Endodermal cell (in vitro differentiated cells): ENCODE measurements at regions not wholly inside any gene's neighbourhood (a gene's known extent, or its start where the extent isn't known, plus 50 kb on each side); places are given as distances from the start of the nearest gene placed in this dataset.

Source experiments
- DNase-seq: peaks from one replicate; pipeline ENCODE4 v3.0.0-alpha.2; 2017
- H3K27ac ChIP-seq: 2 replicates; pipeline ENCODE4 v1.5.1; 2013; ENCODE audit warnings: mild to moderate bottlenecking, low read depth, low read length, moderate library complexity
- H3K27me3 ChIP-seq: 2 replicates; pipeline ENCODE4 v1.6.1; 2013; ENCODE audit warnings: mild to moderate bottlenecking, low read length, moderate library complexity; ENCODE audit not compliant: insufficient read depth, control insufficient read depth, poor library complexity, severe bottlenecking
- H3K36me3 ChIP-seq: 2 replicates; pipeline ENCODE4 v1.7.0; 2013; ENCODE audit warnings: mild to moderate bottlenecking, low read length, moderate library complexity; ENCODE audit not compliant: control insufficient read depth, insufficient read depth
- H3K4me1 ChIP-seq: one replicate; pipeline ENCODE4 v1.7.0; 2013; ENCODE audit warnings: low read length; ENCODE audit not compliant: control insufficient read depth, insufficient read depth
- H3K4me3 ChIP-seq: 2 replicates; pipeline ENCODE4 v1.5.1; 2013; ENCODE audit warnings: mild to moderate bottlenecking, low read length, moderate library complexity
- H3K9ac ChIP-seq: 2 replicates; pipeline ENCODE4 v1.6.1; 2013; ENCODE audit warnings: mild to moderate bottlenecking, low read length, moderate library complexity; ENCODE audit not compliant: poor library complexity, severe bottlenecking; ENCODE audit errors: extremely low read depth
- H3K9me3 ChIP-seq: 2 replicates; pipeline ENCODE4 v1.6.1; 2013; ENCODE audit warnings: mild to moderate bottlenecking, low read length, moderate library complexity; ENCODE audit not compliant: control insufficient read depth
- H3K27ac Mint-ChIP-seq: 2 replicates; pipeline ENCODE4 v1.8.0; 2020; ENCODE audit warnings: mixed read lengths
- H3K27me3 Mint-ChIP-seq: 2 replicates; pipeline ENCODE4 v1.8.0; 2021; ENCODE audit warnings: mild to moderate bottlenecking, mixed read lengths; ENCODE audit not compliant: insufficient read depth
- H3K36me3 Mint-ChIP-seq: 2 replicates; pipeline ENCODE4 v1.8.0; 2020; ENCODE audit warnings: low read depth, mixed read lengths
- H3K4me1 Mint-ChIP-seq: 2 replicates; pipeline ENCODE4 v1.8.0; 2020; ENCODE audit warnings: mixed read lengths
- H3K4me3 Mint-ChIP-seq: 2 replicates; pipeline ENCODE4 v1.8.0; 2020; ENCODE audit warnings: mild to moderate bottlenecking, moderate library complexity, mixed read lengths
- H3K9me3 Mint-ChIP-seq: 2 replicates; pipeline ENCODE4 v1.8.0; 2020; ENCODE audit warnings: mild to moderate bottlenecking, mixed read lengths
- WGBS, 2 experiments: methylation state at CpG; one replicate each; pipeline versions ENCODE4 v1.1.5 to v1.1.7; 2013; ENCODE audit warnings: missing lambda C conversion rate in 2 of 2, mixed read lengths in 1 of 2; ENCODE audit not compliant: insufficient coverage in 1 of 2, insufficient read length in 1 of 2; 5-methylcytosine and 5-hydroxymethylcytosine counted together
- TF ChIP-seq, protein P1 (sequence below): fragments of 200-600 bp; sonication (generic); conservative IDR thresholded peaks from 2 replicates; pipeline ENCODE4 v1.5.0; 2021; ENCODE audit warnings: antibody characterized with exemption, mild to moderate bottlenecking

DNA sequence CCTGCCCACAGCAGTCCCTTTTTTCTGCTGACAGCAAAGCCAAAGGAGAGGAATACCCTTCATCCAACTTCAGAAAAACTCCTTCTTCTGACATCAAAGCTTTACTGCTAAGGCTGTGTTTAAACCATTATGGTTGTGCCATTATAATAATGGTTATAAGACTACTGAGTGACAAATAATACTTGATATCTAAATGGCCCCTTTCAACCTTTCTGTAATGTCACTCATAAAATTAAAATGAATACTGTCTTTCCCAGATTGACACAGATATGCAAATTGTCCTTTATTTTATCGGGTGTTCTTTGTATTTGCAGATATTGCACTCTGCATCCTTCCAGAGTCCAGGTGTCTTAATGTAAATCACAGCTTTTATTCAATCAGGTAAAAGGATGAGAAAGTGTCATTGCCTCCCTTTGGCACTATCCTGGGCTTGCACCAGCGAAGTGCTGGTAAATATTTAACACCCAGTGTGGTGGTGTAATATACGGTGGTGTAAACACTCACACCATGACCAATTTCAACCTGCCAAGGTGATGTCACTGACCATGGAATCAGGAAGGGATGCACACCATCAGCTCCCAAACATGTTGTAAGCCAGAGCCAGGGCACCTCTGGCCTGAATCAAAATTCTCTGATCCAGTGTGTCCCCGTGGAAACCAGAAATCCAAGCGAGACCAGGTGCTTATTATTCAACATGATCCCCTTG lies 139.4 kb upstream of the TENM3 start:
- H3K4me3 Mint-ChIP-seq, result no peak overlapping the region
- 82 to 92% methylated on average over 4 to 5 of the region's 5 CpGs for WGBS, 2 experiments
- Histone ChIP-seq H3K4me3 (no peak overlapping the region), H3K36me3 (no peaks in the 10 kb centered on the region), H3K27ac (no peak overlapping the region), H3K4me1 (peaks cover 7% of the 10 kb centered on the region), H3K9ac (no peak overlapping the region), H3K9me3 (no peaks in the 10 kb centered on the region), H3K27me3 (peaks cover 29% of the 10 kb centered on the region)
- no peaks in the 10 kb centered on the region for H3K9me3 Mint-ChIP-seq
- H3K4me1 Mint-ChIP-seq, result peaks cover 10% of the 10 kb centered on the region
- no peak for DNase-seq
- TF ChIP-seq, protein P1, sequence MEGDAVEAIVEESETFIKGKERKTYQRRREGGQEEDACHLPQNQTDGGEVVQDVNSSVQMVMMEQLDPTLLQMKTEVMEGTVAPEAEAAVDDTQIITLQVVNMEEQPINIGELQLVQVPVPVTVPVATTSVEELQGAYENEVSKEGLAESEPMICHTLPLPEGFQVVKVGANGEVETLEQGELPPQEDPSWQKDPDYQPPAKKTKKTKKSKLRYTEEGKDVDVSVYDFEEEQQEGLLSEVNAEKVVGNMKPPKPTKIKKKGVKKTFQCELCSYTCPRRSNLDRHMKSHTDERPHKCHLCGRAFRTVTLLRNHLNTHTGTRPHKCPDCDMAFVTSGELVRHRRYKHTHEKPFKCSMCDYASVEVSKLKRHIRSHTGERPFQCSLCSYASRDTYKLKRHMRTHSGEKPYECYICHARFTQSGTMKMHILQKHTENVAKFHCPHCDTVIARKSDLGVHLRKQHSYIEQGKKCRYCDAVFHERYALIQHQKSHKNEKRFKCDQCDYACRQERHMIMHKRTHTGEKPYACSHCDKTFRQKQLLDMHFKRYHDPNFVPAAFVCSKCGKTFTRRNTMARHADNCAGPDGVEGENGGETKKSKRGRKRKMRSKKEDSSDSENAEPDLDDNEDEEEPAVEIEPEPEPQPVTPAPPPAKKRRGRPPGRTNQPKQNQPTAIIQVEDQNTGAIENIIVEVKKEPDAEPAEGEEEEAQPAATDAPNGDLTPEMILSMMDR, result no peak
- no peaks in the 10 kb centered on the region for H3K27me3 Mint-ChIP-seq
- no peaks in the 10 kb centered on the region for H3K36me3 Mint-ChIP-seq
- H3K27ac Mint-ChIP-seq, result no peak overlapping the region

DNA sequence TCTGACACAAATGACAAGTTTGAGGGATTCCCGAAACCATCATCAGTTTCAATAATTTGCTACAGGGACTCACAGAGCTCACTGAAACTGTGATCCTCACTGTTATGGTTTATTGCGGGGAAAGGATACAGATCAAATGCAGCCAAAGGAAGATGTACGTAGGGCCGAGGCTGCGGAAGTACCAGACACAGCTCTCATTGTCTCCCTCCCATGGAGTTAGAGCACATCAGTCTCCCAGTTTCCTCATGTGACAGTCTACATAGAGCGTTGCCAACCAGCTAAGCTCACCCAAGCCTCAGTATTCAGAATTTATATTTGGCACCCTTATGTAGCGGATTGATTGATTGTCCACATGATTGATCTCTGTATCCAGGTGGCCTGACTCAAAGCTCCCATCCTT lies 137.8 kb upstream of the TENM3 start:
- Mint-ChIP-seq H3K27me3 (no peaks in the 10 kb centered on the region), H3K9me3 (no peaks in the 10 kb centered on the region), H3K4me1 (peaks cover 10% of the 10 kb centered on the region), H3K27ac (no peak overlapping the region), H3K4me3 (no peak overlapping the region), H3K36me3 (no peaks in the 10 kb centered on the region)
- H3K4me1 ChIP-seq, result peaks cover 7% of the 10 kb centered on the region
- no peak overlapping the region for H3K4me3 ChIP-seq
- H3K9me3 ChIP-seq, result no peaks in the 10 kb centered on the region
- TF ChIP-seq, protein P1, result no peak
- peaks cover 29% of the 10 kb centered on the region for H3K27me3 ChIP-seq
- H3K36me3 ChIP-seq, result no peaks in the 10 kb centered on the region
- no peak for DNase-seq
- no peak overlapping the region for H3K27ac ChIP-seq
- no peak overlapping the region for H3K9ac ChIP-seq
- WGBS, 2 experiments, result 91 to 96% methylated on average over 6 to 7 of the region's 7 CpGs

DNA sequence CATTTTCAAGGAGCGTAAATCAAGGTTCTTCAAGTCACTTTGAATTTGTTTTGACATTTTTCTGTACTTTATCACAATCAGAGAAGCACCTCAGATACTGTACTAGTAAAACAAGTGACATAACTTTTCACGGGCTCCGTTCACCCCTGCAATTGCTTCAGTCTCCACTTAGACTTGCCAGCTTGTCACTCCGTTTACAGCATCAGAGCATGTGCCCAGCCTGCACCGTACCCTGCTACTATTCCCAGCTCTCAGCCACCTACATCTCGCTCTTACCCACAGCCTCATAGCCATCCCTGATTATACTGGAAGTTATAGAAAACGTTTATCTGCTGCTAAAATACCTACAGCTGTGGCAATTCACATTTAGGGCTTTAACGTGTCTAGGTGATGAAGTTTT lies 135.3 kb upstream of the TENM3 start:
- Histone ChIP-seq H3K4me1 (peaks cover 7% of the 10 kb centered on the region), H3K27ac (no peak overlapping the region), H3K4me3 (no peak overlapping the region), H3K27me3 (peaks cover 29% of the 10 kb centered on the region), H3K9ac (no peak overlapping the region), H3K36me3 (no peaks in the 10 kb centered on the region), H3K9me3 (no peaks in the 10 kb centered on the region)
- TF ChIP-seq, protein P1, result no peak
- 85 to 86% methylated on average over 4 to 8 of the region's 8 CpGs for WGBS, 2 experiments
- no peak overlapping the region for H3K27ac Mint-ChIP-seq
- H3K9me3 Mint-ChIP-seq, result no peaks in the 10 kb centered on the region
- no peaks in the 10 kb centered on the region for H3K27me3 Mint-ChIP-seq
- no peaks in the 10 kb centered on the region for H3K36me3 Mint-ChIP-seq
- peaks cover 17% of the 10 kb centered on the region for H3K4me1 Mint-ChIP-seq
- H3K4me3 Mint-ChIP-seq, result no peak overlapping the region
- DNase-seq, result no peak
